NCI-H446 (cell line): ENCODE measurements at regions not wholly inside any gene's neighbourhood (a gene's known extent, or its start where the extent isn't known, plus 50 kb on each side); places are given as distances from the start of the nearest gene placed in this dataset.
"Not testable (repeated sequence)": the region's sequence is repeated elsewhere in the genome, so short reads cannot be mapped to it uniquely, and the experiment has no call there.

Experiments used
- DNase-seq, 2 experiments: peaks; one replicate each; lab custom pipeline; 2025; lab: John Stamatoyannopoulos, UW

DNA sequence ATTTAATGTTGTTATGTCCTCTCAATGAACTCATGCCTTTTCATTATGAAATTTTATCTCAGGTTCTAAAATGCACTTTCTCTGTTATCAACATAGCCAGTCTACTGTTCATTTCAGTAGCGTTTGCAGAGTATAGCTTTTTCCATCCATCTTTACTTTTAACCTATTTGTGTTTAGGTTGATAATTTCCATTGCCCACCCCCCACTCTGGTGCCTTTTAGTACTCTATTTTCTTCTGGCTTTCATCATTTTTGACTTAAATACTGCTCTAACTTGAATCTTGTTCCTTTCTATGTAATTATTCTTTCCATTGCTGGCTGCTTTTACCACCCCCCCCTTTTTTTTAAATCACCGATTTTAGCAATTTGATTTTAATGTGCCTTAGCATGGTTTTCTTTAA, 585.0 kb upstream of the LRATD1 start:
- DNase-seq: no peak

DNA sequence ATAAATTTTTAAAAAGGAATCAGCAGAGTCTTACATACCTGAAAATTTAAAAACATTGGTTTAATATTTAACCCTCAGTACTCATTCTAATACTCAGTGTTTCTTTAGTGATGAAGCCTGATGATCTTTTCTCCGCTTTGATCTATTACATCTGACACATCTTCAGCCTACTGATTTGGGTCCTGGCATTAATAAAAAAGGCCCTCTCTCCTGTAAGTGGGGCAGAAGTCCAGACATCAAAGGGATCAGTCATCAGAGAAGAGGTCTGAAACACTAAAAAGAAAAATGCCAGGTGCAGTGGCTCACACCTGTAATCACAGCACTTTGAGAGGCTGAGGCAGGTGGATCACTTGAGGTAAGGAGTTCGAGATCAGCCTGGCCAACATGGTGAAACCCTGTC, 581.1 kb upstream of the LRATD1 start:
- no peak for DNase-seq

DNA sequence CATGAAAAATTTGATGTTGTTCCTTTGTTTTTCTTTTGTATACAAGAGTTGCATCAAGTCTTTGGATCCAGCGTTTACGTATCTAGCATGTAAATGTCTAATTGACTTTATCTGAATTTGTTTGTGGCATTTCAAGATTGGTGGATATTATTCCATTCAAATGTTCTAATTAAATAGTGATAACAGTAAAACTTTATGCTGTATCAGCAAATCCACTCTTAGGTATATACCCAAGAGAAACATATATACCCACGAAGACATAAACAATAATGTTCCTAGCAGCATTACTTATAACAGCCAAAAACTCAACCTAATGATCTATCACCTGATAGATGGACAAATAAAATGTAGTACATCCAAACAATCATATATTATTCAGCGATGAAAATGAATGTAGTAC, 579.4 kb upstream of the LRATD1 start:
- DNase-seq: no peak

DNA sequence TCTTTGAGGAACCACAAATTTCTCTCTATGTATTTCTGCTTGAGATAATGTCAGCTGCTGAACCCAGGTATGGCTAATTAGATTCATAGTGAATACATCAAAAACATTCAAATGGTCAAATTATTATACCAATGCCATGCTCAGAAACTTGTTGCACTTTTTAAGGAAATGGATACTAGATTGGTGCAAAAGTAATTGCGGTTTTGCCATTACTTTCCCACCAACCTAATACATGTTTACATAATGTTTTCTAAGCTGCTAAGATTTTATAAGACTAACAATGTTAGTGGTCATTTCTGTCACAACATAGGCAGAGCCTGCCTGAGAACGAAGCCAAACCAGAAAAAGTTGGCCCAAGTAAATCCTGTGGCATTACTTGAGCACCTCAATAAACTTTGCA, 568.2 kb upstream of the LRATD1 start:
- no peak for DNase-seq

DNA sequence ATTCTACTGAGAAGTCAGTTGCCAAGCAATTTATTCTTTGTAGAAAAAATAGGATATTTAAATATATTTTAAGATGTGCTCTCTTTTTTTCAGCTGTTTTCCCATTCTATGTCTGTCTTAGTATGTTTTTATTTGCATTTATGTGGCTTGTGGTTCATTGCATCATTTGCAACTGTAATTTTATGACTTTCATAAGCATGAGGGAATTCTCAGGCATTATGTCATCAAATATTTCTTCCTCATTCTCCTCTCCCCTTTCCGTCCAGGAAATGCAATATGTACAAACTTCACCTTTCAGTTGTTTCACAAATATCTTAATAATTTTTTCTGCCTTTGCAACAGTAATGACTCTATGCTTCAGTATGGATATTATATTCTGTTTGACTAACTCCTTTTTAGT, 560.2 kb upstream of the LRATD1 start:
- DNase-seq: no peak

DNA sequence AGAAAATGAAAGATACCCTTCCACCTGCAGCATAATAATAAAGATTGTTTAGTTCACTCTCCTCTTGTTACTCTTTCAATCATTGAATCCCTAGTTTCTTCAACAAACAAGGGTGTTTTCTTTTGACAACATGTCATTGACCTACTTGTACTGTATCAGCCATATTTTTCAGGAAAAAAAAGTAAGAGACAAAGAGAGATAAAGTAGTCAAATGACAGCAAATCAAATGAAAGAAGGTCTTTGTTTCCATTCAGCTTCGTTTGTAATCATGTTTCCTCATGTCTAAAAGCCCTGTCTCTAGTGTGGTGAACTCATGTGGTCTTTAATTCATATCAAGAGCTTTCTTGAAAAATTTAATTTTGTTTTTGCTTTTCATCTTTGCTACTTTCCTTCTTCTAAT, 557.8 kb upstream of the LRATD1 start:
- no peak for DNase-seq

DNA sequence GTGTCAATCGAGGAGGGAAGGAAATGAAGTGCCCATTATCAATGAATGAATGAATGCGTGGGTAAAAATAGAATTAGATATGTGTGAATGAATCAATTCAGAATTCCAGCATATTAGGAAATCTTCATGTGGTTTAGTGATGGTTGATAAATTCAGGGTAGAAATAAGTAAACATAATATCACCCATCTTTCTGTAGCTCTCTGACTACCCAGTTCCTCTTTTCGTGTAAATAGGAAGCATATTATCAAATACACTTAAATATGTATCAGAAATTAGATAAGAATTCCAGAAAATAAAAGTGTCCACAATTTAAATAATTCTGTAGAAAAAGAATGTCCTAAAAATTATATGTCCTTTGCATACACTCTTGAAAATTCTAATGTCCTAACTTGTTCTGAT, 552.9 kb upstream of the LRATD1 start:
- no peak for DNase-seq

DNA sequence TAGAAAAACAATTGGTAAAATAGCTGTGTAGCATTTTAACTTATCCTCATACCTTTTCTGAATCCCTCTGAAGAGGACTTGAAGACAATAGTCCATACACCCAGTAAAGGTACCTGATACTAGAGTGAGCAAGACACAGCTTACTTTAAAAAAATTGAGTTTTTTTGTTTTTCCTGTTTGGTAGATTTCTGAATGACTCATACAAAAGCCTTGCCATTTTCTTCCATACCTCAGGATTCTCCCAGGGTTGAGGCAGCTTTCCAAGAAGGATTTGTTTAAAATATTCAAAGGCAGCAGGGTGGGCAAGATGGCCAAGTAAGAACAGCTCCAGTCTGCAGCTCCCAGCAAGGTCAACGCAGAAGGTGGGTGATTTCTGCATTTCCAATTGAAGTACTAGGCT, 551.0 kb upstream of the LRATD1 start:
- DNase-seq: no peak

DNA sequence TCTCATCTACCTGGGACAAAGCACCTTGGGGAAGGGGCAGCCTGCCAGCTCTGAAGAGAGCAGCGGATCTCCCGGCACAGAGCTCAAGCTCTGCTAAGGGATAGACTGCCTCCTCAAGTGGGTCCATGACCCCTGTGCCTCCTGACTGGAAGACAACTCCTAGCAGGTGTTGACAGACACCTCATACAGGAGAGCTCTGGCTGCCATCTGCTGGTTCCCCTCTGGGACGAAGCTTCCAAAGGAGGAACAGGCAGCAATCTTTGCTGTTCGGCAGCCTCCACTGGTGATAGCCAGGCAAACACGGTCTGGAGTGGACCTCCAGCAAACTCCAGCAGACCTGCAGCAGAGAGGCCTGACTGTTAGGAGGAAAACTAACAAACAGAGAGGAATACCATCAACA, 549.9 kb upstream of the LRATD1 start:
- no peak for DNase-seq

DNA sequence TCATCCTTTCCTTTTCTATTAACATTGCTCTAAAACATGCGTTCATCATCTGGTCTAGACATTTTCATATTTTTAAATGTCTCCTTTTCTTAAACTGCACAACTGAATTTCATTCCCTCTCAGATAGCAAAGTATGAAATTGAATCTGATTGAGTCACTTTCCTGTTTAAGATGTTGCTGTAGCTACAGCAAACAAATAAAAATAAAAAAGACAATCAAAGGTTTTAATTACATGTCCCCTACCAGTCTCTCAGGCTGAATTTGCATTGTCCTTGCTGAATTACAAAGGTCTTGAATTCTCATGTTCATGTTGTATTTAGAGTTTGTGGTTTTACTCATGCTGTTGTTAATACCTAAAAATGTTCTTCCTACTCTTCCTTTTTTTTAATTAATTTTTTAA, 537.9 kb upstream of the LRATD1 start:
- no peak for DNase-seq

DNA sequence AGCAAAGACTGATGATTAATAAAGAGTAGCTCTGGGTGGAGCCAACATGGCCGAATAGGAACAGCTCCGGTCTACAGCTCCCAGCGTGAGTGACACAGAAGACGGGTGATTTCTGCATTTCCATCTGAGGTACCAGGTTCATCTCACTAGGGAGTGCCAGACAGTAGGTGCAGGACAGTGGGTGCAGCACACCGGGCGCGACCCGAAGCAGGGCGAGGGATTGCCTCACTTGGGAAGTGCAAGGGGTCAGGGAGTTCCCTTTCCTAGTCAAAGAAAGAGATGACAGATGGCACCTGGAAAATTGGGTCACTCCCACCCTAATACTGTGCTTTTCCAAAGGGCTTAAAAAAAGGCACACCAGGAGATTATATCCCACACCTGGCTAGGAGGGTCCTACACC, 533.4 kb upstream of the LRATD1 start:
- DNase-seq: not testable (repeated sequence)

DNA sequence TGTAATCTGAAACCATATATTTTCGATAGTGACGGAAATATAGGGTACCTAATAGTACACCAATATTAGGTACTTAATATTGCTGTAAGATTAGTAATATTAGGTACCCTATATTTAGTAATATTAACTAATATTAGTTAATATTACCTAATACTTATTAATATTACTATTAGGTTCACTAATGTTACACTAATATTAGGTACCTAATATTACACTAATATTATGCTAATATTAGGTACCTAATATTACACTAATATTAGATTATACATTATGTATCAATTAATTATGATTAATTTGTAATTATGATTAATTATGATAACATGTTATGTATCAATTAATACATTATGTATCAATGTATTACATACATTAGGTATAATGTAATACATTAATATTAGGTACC, 518.2 kb upstream of the LRATD1 start:
- no peak for DNase-seq

DNA sequence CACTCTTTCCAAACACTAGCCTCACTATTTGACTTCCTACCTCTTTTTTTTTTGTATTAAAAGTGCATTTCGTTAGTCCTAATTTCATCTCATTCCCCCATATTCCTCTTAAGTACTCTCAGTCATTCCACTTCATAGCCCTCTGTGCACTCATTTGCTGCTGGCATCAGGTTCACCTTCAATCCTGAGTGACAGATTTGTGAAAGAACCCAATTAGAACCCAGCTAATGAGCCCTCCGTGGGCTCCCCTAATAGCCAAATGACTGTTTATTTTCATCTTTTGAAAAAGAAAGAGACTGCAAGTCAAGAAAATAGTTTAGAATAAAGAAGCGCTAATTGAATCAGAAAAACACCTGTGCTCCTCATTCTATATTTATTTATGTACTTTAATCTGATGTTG, 512.1 kb upstream of the LRATD1 start:
- no peak for DNase-seq

DNA sequence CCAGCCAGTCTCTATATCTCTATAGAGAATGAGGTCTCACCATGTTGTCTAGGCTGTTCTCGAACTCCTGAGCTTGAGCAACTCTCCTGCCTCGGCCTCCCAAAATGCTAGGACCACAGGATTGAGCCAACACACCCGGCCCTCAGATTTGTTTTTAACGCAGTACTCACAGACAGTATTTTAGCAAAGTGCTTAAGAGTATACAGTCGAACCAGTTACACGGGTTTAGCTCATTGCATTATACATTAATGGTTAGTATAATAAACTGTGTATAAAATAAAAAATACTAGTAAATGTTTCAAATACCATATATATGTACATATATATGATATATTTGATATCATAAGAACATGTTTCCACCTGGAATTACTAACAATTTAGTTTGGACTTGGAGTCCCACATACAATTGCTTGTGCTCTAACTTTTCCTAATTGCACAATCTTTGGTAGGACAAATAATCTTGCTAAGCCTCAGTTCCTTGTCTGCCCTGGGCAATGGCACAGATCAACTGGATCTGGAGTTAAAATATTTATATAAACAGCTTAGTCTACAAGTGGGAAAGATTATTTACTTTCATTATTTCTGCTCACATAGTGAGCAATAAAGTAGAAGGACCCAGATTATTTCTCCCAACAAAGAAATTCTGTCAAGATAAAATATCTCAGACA, 508.9 kb upstream of the LRATD1 start:
- no peak for DNase-seq

DNA sequence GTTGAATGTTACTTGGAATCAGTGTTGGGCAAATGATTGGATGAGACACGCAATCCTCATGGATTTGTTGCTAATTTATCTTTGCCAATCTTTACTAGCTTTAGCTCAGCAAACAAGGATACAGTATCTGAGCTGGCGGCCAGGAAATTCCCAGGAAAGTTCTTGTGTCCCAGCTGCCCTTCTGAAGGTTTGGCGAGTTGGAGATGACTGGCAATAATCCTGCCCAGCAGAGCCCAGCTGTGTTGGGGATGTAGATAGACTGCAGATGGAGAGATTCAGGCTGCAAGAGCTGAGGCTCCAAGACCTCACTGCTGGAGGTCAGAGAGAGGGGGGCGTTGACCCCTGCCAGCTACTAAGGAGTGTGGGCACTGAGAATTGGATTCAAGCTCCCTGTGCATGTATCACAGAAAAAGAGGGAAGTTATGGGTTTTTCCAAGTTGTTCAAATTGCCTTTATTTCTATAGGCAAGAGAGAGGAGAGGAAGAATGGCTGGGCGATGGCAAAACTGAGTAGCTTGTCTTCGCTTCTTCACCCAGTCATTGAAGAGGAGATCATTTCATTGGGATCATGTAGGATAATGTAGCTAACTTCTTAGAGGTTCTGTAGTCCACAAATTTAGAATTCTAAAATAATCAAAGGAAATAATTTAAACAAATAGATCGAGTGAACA, 506.8 kb upstream of the LRATD1 start:
- DNase-seq: no peak

DNA sequence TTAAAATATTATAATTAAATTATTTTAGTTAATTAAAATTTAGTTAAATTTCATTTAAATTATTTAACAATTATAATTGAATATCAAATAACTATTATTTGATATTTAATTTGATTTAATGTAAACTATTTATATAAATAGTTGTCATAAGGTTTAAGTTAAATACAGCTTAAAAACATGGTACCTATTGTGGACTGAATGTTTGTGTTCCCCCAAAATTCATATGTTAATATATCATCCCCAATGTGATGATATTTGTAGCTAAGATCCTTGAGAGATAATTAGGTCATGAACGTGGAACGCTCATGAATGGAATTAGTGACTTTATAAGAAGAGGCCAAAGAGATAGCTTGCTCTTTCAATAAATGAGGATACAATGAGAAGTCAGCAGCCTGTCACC, 505.7 kb upstream of the LRATD1 start:
- DNase-seq: no peak

DNA sequence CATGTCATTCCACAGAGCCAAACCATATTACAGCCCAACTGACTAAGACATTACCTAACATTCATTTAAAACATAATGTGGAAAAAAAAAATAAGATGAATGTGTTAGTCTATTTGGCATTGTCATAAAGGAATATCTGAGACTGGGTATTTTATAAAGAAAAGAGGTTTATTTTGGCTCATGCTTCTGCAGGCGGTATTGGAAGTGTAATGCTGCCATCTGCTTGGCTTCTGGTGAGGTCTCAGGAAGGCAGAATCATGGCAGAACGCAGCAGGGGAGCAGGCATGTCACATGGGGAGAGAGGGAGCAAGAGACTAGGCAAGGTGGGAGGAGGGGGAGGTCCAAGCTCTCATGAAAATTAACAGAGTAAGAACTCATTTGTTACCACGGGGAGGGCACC, 504.8 kb upstream of the LRATD1 start:
- DNase-seq: no peak

DNA sequence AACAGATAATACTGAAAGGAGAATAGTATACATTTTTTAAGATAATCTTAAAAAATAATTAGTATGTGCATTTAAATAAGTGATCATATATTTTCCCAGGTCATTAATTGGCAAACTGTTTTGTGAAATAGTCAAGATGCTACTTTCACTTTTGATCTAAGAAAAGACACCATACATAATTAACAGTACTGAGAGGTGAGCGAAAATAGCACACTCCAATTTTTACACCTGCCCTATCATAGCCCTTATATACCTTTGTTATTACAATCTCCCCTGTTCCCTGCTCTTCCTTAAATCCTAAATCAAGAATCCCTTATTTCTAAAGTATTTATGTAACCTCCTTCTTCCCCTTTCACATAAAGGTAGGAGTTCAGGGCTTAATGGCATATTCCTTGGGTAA, 500.1 kb upstream of the LRATD1 start:
- no peak for DNase-seq

DNA sequence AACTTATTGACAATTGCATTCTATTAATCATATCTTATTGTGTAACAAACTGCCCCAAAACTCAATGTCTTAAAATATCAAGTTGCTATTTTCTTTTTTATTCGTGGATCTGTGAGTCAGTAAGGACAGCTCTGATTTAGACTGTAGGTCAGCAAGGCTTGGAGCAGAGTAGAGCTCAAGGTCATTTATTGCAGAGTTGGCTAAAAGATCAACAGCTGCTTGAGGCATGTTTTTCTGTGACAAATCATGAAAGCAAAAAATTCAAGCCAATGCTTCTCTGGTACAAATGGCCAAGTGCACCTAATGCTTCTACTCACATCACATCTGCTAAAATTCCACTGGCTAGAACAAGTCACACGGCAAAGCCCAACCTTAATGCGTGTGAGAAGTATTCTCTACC, 497.7 kb upstream of the LRATD1 start:
- no peak for DNase-seq

DNA sequence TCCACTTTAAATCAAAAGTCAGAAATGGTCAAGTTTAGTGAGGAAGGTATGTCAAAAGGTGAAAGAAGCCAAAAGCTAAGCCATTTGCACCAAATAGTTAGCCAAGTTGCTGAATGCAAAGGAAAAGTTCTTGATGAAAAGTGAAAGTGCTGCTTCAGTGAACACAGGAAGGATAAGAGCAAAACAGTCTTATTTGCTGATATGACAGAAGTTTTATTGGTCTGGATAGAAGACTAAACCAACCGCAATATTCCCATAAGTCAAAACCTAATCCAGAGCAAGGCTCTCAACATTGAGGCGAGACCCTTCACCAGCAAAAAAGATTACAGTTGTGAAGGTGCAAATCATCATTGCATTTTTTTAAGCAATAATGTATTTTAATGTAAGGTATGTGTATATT, 496.5 kb upstream of the LRATD1 start:
- no peak for DNase-seq

DNA sequence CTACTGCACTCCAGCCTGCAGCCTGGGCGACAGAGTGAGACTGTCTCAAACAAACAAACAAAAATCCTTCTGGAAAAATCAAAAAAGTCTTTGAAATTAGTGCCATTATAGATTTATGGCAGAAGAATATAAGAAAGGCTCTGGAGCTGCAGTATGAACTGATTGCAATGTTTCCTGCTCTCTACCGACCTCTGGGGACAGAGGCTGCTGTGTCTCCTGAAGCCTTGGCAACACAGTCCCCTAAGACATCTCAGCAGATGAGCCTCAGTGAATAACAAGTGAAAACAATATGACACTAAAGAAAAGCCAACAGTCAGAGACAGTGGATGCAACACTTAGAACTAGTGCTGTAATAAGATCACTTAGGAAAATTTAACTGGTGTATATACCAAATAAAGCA, 494.9 kb upstream of the LRATD1 start:
- no peak for DNase-seq

DNA sequence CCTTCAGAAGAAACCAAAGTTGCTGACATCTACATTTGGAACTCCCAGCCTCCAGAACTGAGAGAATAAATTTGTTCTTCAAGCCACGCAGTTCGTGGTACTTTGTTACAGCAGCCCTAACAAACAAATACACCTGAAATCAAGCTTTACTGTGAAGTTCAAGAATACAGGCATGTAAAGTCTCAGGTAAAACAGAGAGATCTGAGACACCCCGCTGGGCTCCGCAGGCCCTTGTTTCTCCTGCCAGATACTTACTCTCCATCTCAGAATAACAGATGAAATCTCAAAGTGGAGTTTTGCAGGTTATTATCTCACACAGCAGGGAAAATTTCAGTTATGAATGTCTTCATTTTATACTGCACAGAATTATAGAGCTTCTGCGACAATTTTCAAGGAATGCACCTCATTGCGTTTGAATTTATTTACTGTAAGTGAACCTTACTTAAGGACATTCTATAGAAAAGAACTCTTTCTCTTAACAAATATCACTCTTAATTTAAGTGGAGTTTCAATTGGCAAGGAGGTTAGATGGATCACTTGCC, 492.4 kb upstream of the LRATD1 start:
- no peak for DNase-seq

DNA sequence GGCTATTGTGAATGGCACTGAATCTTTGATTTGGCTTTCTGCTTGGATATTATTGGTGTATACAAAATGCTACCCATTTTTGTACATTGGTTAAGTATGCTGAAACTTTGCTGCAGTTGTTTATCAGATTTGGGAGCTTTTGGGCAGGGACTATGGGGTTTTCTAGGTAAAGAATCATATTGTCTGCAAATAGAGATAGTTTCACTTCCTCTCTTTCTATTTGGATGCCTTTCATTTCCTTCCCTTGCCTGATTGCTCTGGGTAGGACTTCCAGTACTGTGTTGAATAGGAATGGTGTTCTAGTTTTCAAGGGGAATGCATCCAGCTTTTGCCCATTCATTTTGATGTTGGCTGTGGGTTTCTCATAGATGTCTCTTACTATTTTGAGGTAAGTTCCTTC, 489.1 kb upstream of the LRATD1 start:
- DNase-seq: no peak

DNA sequence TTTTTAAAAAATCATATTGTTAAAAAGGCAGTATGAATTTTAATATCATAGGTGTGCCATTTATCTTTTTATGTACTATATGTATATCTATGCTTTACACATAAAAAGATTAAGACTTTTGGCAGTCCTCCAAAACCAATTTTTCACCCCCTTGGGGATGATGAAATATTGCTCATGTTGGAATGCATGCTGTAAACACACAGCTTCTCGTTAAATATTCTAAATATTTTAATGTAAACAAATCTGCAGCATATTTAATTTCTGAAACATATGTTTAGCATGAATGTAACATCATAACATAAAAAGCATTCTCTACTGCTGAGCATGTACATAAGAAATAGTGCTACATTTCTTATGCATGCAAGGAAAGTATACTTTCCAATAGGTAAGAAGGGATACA, 484.3 kb upstream of the LRATD1 start:
- no peak for DNase-seq
